HEK293T (cell line): ENCODE measurements at regions not wholly inside any gene's neighbourhood (a gene's known extent, or its start where the extent isn't known, plus 50 kb on each side); places are given as distances from the start of the nearest gene placed in this dataset.
A peak's percentile ranks its signal among the peaks of the same experiment; 100 is the strongest.

Experiments
- CTCF ChIA-PET: fragments of 350-600 bp; formaldehyde crosslinking; extraction: SDS; loops from one replicate; lab custom pipeline; 2021; ENCODE audit warnings: antibody characterized with exemption, inconsistent platforms; lab: Yijun Ruan, JAX
- POLR2A ChIA-PET: fragments of 350-600 bp; formaldehyde crosslinking; extraction: SDS; loops from one replicate; lab custom pipeline; 2020; ENCODE audit warnings: antibody characterized with exemption, inconsistent platforms; lab: Yijun Ruan, JAX
- DNase-seq: peaks from one replicate; pipeline ENCODE4 v3.0.0; 2012; ENCODE audit warnings: mixed read lengths; ENCODE audit errors: extremely low spot score
- ARNT ChIP-seq: fragments of 450-650 bp; IDR thresholded peaks from 2 replicates; pipeline ENCODE4 v1.6.1; 2017; ENCODE audit warnings: mild to moderate bottlenecking
- BHLHE40 ChIP-seq: fragments of 450-650 bp; IDR thresholded peaks from 2 replicates; pipeline ENCODE4 v1.6.1; 2016; ENCODE audit warnings: mild to moderate bottlenecking, moderate library complexity, borderline replicate concordance
- CTBP1 ChIP-seq: fragments of 450-650 bp; IDR thresholded peaks from 2 replicates; pipeline ENCODE4 v1.6.1; 2016; ENCODE audit warnings: borderline replicate concordance
- ELF4 ChIP-seq: fragments of 450-650 bp; IDR thresholded peaks from 2 replicates; pipeline ENCODE4 v1.6.1; 2017; ENCODE audit warnings: antibody characterized with exemption
- FOXA1 ChIP-seq: fragments of 450-650 bp; IDR thresholded peaks from 2 replicates; pipeline ENCODE4 v1.6.1; 2016; ENCODE audit warnings: mild to moderate bottlenecking
- FOXK2 ChIP-seq: fragments of 450-650 bp; IDR thresholded peaks from 2 replicates; pipeline ENCODE4 v1.6.1; 2016; ENCODE audit warnings: mild to moderate bottlenecking
- FOXM1 ChIP-seq: fragments of 450-650 bp; IDR thresholded peaks from 2 replicates; pipeline ENCODE4 v1.6.1; 2017; ENCODE audit warnings: mild to moderate bottlenecking, borderline replicate concordance
- HDGF ChIP-seq: fragments of 450-650 bp; IDR thresholded peaks from 2 replicates; pipeline ENCODE4 v1.6.1; 2017; ENCODE audit warnings: antibody characterized with exemption, borderline replicate concordance
- L3MBTL2 ChIP-seq: fragments of 450-650 bp; conservative IDR thresholded peaks from 2 replicates; pipeline ENCODE4 v1.6.1; 2016; ENCODE audit warnings: mild to moderate bottlenecking
- LEF1 ChIP-seq: fragments of 450-650 bp; IDR thresholded peaks from 2 replicates; pipeline ENCODE4 v1.6.1; 2017; ENCODE audit warnings: mild to moderate bottlenecking, borderline replicate concordance
- NFRKB ChIP-seq: fragments of 450-650 bp; IDR thresholded peaks from 2 replicates; pipeline ENCODE4 v1.6.1; 2016; ENCODE audit warnings: mild to moderate bottlenecking, moderate library complexity
- PKNOX1 ChIP-seq: fragments of 450-650 bp; IDR thresholded peaks from 2 replicates; pipeline ENCODE4 v1.6.1; 2016
- SP1 ChIP-seq: fragments of 450-650 bp; IDR thresholded peaks from 2 replicates; pipeline ENCODE4 v1.6.1; 2017
- SUZ12 ChIP-seq: fragments of 450-650 bp; IDR thresholded peaks from 2 replicates; pipeline ENCODE4 v1.6.1; 2016; ENCODE audit warnings: mild to moderate bottlenecking
- TARDBP ChIP-seq: fragments of 450-650 bp; IDR thresholded peaks from 2 replicates; pipeline ENCODE4 v1.6.1; 2016
- ZNF384 ChIP-seq: fragments of 450-650 bp; IDR thresholded peaks from 2 replicates; pipeline ENCODE4 v1.6.1; 2016

DNA sequence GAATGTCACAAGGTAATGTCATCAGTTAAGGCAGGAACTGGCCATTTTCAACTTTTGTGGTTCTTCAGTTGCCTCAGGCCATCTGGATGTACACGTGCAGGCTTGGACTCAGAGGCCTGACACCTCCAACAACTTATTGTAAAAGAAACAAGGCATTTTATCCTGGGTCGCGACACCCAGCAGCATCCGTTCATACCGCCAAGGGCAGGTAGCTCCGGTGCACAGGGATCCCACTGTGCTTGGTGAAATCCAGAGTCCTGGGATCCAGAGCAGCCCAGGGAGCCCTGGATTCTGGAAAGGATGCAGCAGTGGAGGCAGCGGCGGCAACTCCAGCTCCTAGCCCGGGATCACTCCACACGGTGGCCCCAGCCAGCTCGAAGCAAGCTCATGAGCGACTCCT lies 380.9 kb upstream of the STXBP6 start:
- ChIA-PET POLR2A (no interaction called here), CTCF (interaction anchor here (0.9 kb wide), 1 partner anchor 107 kb away, joined by 6 read pairs; no protein-coding TSS in a partner anchor)
- no peak for DNase-seq
- TF ChIP-seq ZNF384, result no peak
- no peak for TF ChIP-seq FOXA1
- TF ChIP-seq FOXK2, result no peak
- TF ChIP-seq BHLHE40, result no peak
- TF ChIP-seq ARNT, result no peak
- TF ChIP-seq SP1, result no peak
- TF ChIP-seq L3MBTL2, result no peak
- no peak for TF ChIP-seq PKNOX1
- TF ChIP-seq SUZ12, result no peak
- no peak for TF ChIP-seq NFRKB
- TF ChIP-seq TARDBP, result no peak
- TF ChIP-seq HDGF, result no peak
- no peak for TF ChIP-seq ELF4

GRCh38 chr14:25412998-25413397 lies 363.1 kb upstream of the STXBP6 start:
- ChIA-PET POLR2A (no interaction called here), CTCF (interaction anchor here (0.6 to 1.5 kb wide), 4 partner anchors 10 to 739 kb away, joined by 3 to 4 read pairs (median 4); no protein-coding TSS in a partner anchor)
- TF ChIP-seq L3MBTL2 (no peak), SUZ12 (no peak), BHLHE40 (no peak), PKNOX1 (no peak), HDGF (no peak), CTBP1 (no peak), FOXM1 (no peak), ZNF384 (no peak), NFRKB (no peak), FOXA1 (no peak), TARDBP (no peak), LEF1 (no peak), SP1 (no peak), FOXK2 (no peak)
- no peak for DNase-seq

DNA sequence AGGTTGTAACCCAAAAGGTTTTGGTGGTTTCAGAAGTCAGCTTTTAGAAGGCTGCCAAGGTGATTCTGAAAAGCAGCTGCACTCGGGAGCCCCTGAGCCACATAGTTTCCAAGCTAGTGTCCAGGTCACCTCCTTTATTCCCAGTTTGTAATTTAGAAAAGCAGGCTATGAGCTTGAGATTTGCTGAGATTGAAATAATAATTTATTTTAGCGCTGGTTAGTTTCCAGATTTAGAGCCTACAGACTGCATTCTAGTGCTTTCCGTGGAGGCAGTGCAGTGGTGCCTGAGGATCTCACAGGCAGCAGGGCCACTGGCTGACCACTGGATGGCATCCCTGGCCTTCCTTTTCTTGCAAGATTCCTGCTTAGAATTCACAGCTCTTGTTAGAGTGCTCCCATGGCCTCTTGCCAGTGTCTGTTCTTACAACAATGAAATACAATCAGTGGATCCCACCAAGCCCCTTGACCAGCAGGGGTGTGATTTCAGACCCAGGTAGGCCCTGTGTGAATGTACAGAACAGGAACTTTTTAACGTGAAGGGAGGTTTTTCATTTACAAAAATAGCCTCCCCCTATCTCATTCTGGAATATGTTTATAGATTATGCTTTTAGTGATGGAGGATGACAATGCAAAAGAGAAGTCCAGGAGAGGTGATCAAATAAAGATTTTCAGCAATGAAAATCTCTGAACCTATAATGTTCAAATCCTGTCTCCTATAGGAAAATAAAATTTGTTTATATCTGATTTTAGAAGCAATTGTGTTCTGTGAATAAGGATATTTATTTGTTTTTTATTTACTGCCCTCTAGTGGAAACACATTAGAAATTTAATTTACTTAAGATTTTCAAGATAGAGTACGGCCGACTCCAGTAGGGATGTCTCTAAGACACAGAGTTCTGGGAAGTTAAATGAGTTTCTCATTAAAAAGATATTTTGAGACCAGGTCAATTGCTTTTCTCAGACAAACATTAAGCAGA lies 362.1 kb upstream of the STXBP6 start:
- peak; percentile 10 for DNase-seq
- CTCF ChIA-PET, result interaction anchor here (0.6 to 1.5 kb wide), 8 partner anchors 9 to 1288 kb away, joined by 3 to 8 read pairs (median 4); no protein-coding TSS in a partner anchor

DNA sequence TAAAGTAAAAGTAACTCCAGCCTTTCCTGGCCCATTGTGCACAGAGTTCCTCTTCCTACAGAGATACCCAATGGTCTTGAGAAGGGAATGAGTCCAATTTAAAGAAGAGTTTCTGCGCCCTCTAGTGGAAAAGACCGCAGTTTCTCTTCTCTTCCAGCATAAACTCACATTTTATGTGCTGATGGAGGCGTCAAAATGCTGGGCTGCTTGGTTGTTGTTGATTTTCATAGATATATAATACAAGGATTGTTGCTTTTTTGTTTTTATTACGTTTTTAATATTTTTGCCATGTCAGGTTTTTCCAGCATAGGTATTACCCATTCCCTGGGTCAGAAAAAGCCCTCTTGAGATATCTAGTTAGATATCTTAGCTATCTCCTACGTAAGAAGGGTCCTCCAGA lies 356.9 kb upstream of the STXBP6 start:
- DNase-seq, result peak; percentile 39
- CTCF ChIA-PET, result interaction anchor here (0.8 to 2.4 kb wide), 2 partner anchors 9 to 25 kb away, joined by 6 to 8 read pairs; no protein-coding TSS in a partner anchor
- POLR2A ChIA-PET, result no interaction called here
- no peak for TF ChIP-seq ARNT
- no peak for TF ChIP-seq NFRKB
- no peak for TF ChIP-seq SP1
- no peak for TF ChIP-seq CTBP1

More for the DNA sequence above, 362.1 kb upstream of the STXBP6 start:
- no peak for TF ChIP-seq FOXM1
- TF ChIP-seq BHLHE40, result no peak
- no peak for TF ChIP-seq FOXA1
- TF ChIP-seq CTBP1, result no peak
- POLR2A ChIA-PET, result no interaction called here

GRCh38 chr14:25400607-25401206 lies 350.8 kb upstream of the STXBP6 start:
- DNase-seq, result peak; percentile 39
- TF ChIP-seq SUZ12, result no peak
- TF ChIP-seq CTBP1, result no peak
- TF ChIP-seq SP1, result no peak
- TF ChIP-seq FOXM1, result no peak
- no peak for TF ChIP-seq ELF4
- no peak for TF ChIP-seq HDGF
- TF ChIP-seq ZNF384, result no peak
- TF ChIP-seq ARNT, result no peak
- no peak for TF ChIP-seq PKNOX1
- CTCF ChIA-PET, result interaction anchor here (0.6 to 1.3 kb wide), 8 partner anchors 11 to 692 kb away, joined by 3 to 8 read pairs (median 4); no protein-coding TSS in a partner anchor
- POLR2A ChIA-PET, result no interaction called here

- TF ChIP-seq FOXA1 (no peak), SP1 (no peak), ARNT (no peak), ELF4 (no peak), ZNF384 (no peak), LEF1 (no peak), HDGF (no peak), SUZ12 (no peak), PKNOX1 (no peak), CTBP1 (no peak), L3MBTL2 (no peak), BHLHE40 (no peak), TARDBP (no peak), FOXK2 (no peak), NFRKB (no peak)
- CTCF ChIA-PET, result no interaction called here
- DNase-seq, result no peak
- POLR2A ChIA-PET, result no interaction called here
Measured at GRCh38 chr14:25396128-25396527, 346.2 kb upstream of the STXBP6 start.
